NCI-H2107 (cell line): ENCODE measurements at regions not wholly inside any gene's neighbourhood (a gene's known extent, or its start where the extent isn't known, plus 50 kb on each side); places are given as distances from the start of the nearest gene placed in this dataset.

Source experiments
- DNase-seq: peaks from one replicate; lab custom pipeline; 2025; lab: John Stamatoyannopoulos, UW

DNA sequence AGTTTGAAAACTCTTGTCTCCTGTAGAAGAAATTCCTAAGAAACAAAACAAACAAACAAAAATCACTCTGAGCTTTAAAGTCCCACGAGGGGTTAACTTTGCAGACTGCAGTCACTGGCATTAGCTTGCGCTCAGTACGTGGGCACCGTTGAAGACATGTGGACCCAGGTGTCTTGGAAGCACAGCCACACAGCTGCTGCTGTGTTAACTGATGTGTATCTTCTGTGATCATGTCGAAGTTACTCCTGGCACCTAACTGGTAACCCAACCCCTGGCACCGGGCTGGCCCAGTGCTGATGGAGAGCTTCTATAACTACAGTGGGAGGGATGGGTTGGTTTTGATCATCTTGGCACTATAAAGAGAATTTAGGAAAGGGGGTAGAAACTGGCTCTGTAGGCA lies 51.6 kb upstream of the FHL2 start:
- no peak for DNase-seq

- DNase-seq = no peak
Observed at GRCh38 chr2:105449076-105449475, 50.2 kb upstream of the FHL2 start.
